Sigmoid colon (tissue), 4 donors: ENCODE measurements at regions not wholly inside any gene's neighbourhood (a gene's known extent, or its start where the extent isn't known, plus 50 kb on each side); places are given as distances from the start of the nearest gene placed in this dataset.

Experiments used
- EP300 ChIP-seq, 4 donors: sonication (generic); formaldehyde crosslinking; IDR thresholded peaks; one replicate each; pipeline ENCODE4 v1.6.1; 2017; ENCODE audit warnings: antibody characterized with exemption in 4 of 4
- POLR2AphosphoS5 ChIP-seq, 4 donors: sonication (generic); formaldehyde crosslinking; IDR thresholded peaks; one replicate each; pipeline ENCODE4 v1.6.1; 2017; ENCODE audit warnings: antibody characterized with exemption in 4 of 4
- TF ChIP-seq, protein P1 (sequence below), 4 experiments: fragments of 450-650 bp in 3 of 4; fragments of 200-600 bp in 1 of 4; IDR thresholded peaks; one replicate each; pipeline ENCODE4 v1.5.1; 2016 to 2019; ENCODE audit warnings: antibody characterized with exemption in 4 of 4, mild to moderate bottlenecking in 3 of 4, moderate library complexity in 2 of 4

GRCh38 chr11:95684170-95684569, 105.4 kb downstream of the FAM76B start:
- TF ChIP-seq, protein P1, sequence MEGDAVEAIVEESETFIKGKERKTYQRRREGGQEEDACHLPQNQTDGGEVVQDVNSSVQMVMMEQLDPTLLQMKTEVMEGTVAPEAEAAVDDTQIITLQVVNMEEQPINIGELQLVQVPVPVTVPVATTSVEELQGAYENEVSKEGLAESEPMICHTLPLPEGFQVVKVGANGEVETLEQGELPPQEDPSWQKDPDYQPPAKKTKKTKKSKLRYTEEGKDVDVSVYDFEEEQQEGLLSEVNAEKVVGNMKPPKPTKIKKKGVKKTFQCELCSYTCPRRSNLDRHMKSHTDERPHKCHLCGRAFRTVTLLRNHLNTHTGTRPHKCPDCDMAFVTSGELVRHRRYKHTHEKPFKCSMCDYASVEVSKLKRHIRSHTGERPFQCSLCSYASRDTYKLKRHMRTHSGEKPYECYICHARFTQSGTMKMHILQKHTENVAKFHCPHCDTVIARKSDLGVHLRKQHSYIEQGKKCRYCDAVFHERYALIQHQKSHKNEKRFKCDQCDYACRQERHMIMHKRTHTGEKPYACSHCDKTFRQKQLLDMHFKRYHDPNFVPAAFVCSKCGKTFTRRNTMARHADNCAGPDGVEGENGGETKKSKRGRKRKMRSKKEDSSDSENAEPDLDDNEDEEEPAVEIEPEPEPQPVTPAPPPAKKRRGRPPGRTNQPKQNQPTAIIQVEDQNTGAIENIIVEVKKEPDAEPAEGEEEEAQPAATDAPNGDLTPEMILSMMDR (IDR thresholded peaks at IDR 0.05) = no peak
- TF ChIP-seq POLR2AphosphoS5 (IDR thresholded peaks at IDR 0.05) (no peak), EP300 (IDR thresholded peaks at IDR 0.05) (no peak)
